DMS79 treated with DMSO at 0.1 percent for 48 hours (cell line): ENCODE measurements at regions not wholly inside any gene's neighbourhood (a gene's known extent, or its start where the extent isn't known, plus 50 kb on each side); places are given as distances from the start of the nearest gene placed in this dataset.
A peak's percentile ranks its signal among the peaks of the same experiment; 100 is the strongest.

Source experiments
- DNase-seq: peaks from one replicate; lab custom pipeline; 2025; lab: John Stamatoyannopoulos, UW

DNA sequence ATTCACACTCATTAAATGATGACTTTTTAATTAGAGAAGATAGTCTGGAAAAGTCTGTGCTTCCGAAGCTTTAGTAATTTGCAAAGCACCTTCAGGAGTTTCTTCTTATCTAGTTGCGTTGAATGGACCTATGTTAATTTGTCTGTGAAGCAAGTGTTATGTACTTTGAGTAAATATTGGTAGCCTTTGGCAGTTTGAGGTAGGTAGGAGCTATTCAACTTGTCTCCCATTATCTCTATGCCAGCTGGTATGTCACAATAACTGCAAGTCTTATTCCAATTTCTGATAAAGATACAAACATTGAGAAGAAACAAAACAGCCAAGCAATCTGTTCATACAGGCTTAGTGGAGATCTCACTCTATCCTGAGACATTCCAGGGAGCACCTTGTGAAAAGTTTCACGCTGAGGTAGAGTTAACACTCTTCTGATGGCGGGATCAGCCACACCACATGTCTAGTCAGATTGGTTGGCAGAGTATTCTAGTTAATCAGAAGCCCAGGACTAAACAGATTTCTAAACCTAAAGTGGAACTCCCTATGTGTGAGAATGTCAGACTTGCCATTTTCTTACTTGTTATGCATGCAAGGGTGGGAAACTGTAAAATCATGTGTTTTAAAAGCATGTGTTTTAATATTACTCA is 219.8 kb upstream of the MANEA start:
- no peak for DNase-seq

DNA sequence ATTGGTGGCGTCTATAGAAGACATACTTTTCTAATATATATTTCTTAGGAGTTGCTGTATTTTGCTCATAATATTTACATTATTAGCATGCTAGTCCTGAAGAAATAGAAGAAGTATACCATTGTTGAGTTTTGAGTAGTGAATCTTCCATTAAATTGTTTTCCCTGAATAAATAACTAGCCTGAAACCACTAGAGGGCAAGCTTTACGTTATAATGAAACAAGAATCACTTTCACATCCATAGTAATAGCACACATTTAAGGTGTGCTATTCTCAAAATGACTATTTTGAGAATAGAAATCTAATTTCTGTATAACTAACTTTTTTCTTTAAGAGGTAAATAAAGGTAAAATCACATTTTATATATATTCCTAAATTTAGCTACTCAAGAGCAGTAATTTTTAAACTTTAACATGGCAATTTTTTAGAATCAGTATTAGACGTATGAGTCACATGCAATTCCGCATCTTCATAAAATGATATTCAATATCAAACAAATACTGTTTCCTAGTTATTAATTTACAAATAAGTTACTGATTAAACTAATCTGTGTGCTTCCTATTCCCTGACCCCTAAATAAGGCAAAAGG is 213.2 kb upstream of the MANEA start:
- DNase-seq: peak; percentile 5

DNA sequence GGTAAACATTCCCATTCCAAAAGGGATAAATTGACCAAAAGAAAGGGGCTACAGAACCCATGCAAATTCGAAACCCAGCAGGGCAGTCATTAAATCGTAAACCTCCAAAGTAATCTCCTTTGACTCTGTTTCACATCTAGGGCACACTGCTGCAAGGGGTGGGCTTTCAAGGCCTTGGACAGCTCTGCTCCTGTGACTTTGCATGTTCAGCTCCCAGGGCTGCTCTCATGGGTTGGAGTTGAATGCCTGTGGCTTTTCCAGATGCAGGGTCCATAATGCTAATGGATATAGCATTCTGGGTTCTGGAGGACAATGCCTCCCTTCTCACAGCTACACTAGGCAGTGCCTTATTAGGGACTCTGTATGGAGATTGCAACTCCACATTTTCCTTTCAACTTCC is 211.9 kb upstream of the MANEA start:
- no peak for DNase-seq

DNA sequence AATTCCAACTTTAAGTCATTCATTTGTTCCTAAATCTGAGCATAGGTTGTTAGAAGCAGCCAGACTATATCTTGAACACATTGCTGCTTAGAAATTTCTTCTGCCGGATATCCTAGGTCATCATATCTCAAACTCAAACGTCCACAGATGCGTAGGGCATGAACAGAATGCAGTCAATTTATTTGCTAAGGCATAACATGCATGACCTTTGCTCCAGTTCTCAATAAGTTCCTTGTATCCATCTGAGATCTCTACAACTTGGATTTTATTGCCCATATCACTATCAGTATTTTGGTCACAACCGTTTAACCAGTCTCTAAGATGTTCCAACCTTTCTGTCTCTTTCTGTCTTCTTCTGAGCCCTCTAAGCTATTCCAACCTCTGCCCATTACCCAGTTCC is 210.9 kb upstream of the MANEA start:
- DNase-seq: no peak

DNA sequence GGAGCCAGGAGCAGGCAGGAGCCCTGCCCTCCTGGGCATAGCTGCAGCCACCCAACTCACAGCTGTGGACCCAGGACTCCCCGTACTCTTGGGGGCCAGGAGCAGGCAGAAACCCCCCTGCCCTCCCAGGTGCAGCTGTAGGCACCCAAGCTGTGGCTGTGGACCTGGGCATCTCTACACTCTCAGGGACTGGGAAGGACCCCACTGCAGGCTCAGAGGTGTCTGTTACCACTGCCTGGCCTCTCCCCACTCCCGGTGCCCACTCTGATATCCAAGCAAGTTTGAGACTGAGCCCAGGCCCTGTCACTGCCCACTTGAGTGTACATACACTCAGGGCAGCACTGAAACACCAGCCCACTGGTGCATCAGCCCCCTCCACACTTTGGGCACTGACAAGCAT is 193.5 kb upstream of the MANEA start:
- DNase-seq: no peak

DNA sequence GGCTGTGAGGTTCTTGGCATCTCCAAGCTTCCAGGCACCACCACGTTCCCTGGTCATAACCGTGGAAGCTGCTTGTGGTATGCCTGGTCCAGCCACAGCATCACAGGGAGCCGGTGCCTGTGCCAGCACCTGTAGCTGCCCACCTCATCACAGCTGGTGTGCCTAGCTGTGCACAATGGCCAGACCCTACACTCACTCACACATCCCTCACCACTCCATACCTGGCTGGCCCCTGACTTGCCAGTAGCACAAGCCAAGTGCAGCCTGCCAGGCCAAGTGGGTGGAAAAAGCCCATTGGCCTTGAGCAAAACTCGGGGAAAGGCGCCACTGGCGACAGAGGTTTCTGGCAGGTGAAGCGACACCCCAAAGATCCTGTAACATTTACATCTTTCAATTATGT is 192.3 kb upstream of the MANEA start:
- no peak for DNase-seq

DNA sequence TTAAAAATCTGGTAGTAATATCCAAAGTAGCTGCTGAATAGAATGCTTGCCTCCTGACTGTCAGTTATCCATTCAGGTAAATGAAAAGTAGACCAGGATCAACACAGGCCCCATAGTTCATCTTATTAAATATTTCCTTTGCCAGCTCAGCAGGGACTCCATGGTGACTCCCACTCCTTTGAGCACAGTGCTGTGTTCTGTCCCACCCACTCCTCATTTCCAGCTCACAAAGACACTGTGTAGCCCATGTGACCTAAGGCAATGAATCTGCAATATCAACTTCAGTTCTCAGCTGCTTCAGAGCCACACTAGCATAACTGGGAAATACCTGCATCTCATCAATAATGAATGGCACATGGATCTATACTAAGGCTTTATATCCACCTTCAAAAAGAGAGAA is 189.5 kb upstream of the MANEA start:
- no peak for DNase-seq

DNA sequence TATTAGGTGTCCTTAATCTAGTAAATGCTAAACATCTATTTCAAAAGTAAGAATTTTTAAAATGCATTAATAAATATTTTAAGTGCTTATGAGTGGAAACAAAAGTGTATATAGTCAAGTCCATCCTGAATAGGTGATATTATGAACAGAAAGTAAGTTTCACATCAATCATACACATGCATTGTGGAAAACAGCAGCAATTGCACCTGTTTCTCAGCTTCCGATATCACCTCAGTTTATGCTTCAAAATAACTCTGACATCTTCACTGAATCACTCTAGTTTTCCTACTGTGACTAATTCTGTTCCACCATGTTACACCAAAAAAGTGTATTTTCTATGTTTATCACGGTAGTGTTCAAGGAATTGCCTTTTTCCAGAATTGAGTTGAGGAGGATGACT is 172.6 kb upstream of the MANEA start:
- DNase-seq: no peak

DNA sequence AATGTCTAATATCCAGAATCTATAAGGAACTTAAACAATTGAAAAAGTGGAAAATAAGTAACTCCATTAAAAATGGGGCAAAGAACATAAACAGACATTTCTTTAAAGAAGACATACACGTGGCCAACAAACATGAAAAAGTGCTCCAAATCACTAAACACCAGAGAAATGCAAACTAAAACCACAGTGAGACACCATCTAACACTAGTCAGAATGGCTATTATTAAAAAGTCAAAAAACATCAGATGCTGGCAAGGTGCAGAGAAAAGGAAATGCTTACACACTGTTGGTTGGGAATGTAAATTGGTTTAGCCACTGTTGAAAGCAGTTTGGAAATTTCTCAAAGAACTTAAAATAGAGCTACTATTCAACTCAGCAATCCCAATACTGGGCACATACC is 169.2 kb upstream of the MANEA start:
- DNase-seq: no peak

DNA sequence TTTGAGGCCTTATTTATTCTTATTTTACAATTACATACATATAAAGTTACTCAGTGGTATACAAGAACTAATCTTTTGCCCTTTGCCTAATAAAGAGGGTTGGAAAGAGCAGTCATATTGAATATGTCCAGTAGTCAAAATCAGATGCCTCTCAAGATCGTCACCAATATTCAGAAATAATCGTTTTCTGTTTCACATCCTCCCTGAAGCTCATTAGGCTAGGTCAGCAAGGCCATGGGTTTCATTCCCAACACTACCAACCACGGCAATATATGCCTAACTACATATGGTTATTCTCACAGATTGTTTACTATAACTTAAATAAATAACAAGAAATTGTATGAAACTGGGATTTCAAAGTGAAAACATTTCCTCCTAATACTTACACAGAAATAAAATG is 167.2 kb upstream of the MANEA start:
- no peak for DNase-seq

DNA sequence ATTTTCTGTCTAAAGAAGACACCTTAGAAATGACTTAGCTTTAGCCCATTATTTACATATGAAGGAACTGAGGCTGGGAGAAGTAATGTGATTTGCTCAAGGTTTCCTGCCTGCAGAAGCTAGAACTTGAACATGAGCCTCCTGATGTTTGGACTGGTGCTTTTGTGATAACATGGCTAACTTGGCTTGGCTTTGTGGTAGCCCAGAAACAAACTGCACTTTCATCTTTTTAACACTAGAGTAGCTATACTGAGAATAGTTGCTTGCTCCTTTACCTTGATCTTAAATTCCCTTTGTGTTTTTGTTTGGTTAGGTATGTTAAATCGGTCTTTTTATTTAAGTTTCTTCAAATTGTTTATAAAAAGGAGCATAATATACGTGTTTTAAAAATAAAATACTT is 163.5 kb upstream of the MANEA start:
- no peak for DNase-seq

DNA sequence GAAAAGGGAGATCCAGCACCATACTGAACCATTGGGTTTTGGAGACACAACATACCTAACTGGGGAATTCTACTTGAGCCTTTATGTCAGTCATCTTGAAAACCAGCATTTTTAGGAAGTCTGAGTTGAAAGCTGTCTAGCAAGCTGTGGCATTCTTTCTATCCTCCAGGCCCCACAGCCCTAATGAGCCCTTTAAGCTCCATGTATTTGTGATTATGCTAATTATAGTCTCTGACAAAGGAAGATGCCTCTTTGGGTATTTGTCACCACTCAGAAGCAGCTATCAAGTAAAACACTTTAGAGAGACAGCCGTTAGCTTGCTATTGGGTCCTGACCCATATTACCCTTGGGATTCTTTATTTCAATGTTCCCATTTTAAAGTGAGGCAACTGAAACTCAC is 159.5 kb upstream of the MANEA start:
- no peak for DNase-seq

DNA sequence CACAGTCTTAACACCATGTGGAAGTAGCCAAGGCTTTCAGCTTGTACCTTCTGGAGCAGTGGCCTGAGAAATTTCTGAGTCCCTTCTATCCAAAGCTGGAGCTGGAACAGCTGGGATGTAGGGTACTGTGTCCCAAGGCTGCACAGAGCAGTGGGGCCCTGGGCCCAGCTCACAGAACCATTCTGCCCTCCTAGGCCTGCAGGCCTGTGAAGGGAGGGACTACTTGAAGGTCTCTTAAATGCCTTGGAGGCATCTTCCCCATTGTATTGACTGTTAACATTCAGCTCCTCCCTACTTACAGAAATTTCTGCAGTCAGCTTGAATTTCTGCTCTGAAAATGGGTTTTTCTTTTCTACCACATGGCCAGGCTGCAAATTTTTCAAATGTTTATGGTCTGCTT is 156.5 kb upstream of the MANEA start:
- no peak for DNase-seq

DNA sequence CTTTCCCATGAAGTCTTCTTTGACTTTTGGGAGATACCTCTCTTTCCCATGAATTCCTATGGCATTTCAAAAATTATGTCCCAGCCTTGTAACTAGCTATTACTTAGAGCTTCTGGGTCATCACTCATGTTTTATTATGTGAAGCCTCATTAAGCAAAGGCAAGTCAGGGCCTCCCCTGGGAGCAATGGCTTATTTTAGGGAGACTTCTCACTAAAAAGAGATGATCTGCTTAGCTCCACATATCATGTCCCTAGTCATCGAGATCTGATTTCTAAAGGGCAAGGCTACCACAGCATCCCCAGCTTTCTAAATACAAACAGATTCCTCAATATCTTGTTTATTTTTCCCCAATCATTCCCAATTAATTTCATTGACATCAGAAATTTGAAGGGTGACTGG is 154.0 kb upstream of the MANEA start:
- DNase-seq: no peak

DNA sequence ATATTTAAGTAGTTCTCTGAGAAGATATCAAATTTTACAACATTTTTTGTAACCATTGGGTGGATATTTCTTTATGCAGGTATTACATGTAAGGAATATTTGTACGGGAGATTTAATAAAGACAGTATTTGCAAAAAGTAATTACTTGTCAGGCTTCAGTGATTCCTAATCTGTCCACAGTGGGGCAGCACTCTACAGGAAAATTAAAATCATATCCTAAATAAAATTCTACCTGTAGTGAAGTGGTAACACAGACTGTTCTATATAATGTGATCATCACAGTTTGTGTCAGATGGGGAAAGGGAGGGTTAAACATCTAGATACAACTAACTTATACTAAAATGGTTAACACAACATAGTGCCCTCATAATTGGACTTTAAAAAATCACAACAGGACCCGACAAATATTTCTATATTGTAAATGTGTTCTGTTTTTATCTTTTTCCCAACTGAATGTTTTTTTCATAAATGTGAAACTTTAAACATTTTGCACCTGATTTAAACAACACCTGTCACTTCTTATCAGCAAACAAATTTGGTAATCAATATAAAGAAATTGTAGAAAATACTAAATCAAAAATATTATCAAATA is 145.6 kb upstream of the MANEA start:
- DNase-seq: peak; percentile 8

DNA sequence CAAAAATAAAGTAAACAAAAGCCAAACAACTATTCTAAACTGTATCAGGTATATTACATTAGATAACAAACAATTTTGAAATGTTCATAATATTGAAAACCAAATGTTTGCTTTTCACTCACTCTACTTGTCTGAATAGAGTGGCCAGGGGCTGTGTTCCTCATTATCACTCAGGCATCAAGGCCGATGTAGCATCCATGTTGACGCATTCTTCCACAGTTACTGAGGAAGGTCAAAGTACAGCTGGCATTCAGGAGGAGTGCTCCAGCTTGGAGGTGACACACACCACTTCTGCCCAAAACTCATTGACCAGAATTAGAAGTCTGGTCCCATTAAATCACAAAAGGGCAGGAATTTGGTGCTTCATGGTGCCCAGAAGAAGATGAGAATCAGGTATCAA is 137.6 kb upstream of the MANEA start:
- no peak for DNase-seq

DNA sequence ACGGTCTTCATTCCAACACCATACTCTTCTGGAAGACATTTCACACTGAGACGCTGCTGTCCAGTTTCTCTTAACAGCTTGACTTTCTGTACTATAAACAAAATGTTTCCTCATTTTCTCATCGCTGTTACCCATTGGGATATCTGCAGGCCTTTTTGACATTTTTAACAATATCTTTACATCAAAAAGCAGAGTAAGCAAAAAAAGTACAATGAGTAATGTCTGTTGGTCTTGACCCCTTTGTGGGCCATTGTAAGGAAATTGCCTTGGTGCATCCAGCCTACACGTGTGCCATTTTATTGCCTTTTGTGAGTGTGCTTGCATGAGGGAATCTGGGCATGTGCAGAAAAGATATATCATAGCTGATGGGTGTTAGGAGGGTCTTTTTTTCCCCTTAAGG is 129.1 kb upstream of the MANEA start:
- no peak for DNase-seq

DNA sequence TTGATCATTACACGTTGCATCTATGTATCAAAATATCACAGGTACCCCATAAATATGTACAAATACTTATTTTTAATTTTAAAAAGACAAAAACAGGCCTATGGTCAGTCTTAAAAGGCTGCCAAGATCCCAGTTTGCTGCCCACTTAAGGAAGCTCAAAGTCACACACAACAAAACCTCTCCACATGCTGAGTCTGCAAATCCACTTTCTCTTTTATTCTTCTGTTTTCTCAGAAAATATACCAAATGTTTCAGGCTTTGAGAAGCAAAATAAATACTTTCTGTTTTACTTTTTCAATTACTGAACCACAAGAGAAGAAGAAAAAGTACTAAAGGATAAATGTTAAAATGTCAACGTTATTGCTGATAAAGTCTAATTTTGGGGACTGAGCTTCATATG is 107.8 kb upstream of the MANEA start:
- DNase-seq: no peak

DNA sequence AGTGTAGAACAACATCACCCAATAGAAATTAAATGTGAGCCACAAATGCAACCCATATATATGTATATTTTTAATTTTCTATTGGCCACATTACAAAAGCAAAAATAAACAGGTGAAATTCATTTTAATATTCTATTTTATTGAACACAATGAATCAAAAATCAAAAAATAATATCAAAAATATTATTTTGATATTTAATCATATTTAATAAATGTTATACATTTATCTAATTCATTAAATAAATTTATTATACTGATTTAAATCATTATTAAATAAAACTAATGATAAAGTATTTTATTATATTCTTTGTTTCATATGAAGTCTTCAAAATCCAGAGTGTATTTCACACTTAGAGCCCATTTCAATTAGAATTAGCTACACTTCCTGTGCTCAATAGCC is 98.4 kb upstream of the MANEA start:
- no peak for DNase-seq

DNA sequence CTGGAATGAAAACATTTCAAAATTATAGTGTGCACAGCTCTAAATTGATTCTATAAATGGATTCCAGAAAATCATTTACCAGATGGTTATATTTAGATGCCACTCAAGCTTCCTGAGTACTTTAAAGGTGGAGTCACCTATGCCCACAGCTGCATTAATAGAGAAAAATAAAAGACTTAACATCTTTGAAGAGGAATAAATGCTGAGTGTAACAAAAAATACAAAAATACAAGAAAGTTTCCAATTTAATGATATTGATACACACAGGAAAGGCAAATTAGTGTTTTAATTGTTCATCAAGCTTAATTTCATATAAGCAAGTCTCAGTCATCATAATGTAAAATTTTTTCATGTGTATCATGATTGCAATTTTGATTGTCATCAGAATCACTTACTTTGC is 89.5 kb upstream of the MANEA start:
- DNase-seq: no peak

DNA sequence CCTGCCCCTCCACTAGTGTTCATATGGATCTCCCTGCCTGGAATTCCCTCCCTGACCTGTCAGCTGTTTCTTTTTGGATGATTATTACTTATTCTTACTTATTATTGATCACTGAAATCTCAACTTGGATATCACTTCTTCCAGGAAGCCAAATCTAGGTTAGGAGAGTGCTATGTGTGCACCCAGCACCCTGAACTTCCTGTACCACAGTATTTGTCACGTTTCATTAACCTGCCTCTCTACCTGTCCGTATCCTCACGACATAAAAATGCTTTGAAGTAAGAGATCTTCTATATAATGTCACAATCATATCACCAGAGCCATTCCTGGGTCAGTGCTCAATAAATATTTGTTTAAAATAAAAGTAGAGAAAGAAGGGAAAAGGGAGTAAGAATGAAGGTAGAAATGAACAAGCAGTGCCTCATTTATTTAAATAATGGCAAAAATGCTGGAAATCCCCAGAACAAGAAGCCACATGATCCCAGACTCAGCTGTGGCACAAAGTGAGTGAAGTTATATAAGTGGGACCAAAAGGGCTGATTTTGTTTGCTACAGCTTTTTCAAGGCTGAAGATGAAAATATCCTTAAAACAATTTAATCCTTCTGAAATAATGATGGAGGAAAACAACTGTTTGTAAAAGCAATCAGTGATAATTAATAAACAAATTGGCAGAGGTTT is 88.0 kb upstream of the MANEA start:
- no peak for DNase-seq

DNA sequence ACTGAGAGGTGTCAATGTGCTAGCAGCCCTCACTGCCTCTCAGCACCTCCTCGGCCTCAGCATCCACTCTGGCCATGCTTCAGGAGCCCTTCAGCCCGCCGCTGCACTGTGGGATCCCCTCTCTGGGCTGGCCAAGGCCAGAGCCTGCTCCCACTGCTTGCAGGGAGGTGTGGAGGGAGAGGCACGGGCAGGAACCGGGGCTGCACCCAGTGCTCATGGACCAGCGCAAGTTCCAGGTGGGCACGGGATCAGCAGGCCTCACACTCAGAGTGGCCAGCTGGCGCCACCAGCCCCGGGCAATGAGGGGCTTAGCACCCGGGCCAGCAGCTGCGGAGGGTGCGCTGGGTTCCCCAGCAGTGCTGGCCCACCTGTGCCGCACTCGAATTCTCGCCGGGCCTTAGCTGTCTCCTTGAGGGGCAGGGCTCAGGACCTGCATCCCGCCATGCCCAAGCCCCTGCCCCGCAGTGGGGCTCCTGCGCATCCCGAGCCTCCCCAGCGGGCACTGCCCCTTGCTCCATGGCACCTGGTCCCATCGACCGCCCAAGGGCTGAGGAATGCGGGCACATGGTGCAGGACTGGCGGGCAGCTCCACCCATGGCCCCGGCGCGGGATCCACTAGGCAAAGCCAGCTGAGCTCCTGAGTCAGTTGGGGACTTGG is 80.4 kb upstream of the MANEA start:
- DNase-seq: no peak
